Right lobe of liver (tissue), 6 donors: ENCODE measurements at regions not wholly inside any gene's neighbourhood (a gene's known extent, or its start where the extent isn't known, plus 50 kb on each side); places are given as distances from the start of the nearest gene placed in this dataset.

Experiments used
- ATAC-seq, 4 donors: fragments of 200-7000 bp; cut with Tn5 transposase; one replicate each; pipeline ENCODE4 v1.9.1; 2020; ENCODE audit warnings: mild to moderate bottlenecking in 4 of 4, moderate library complexity in 4 of 4
- DNase-seq, 3 donors: peaks; one replicate each; pipeline ENCODE4 v3.0.0-alpha.2; 2020
- H3K27ac ChIP-seq, 3 donors: fragments of 200-600 bp; one replicate each; pipeline ENCODE4 v1.8.0; 2022
- H3K27me3 ChIP-seq, 2 donors: fragments of 200-600 bp; one replicate each; pipeline ENCODE4 v1.8.0; 2022
- H3K36me3 ChIP-seq, 4 donors: fragments of 200-600 bp; sonication (generic) in 1 of 4; one replicate each; pipeline versions ENCODE4 v1.5.1 to v1.8.0; 2017 to 2022; ENCODE audit warnings: control low read depth in 1 of 4
- H3K4me1 ChIP-seq, 4 donors: fragments of 200-600 bp; sonication (generic) in 1 of 4; one replicate each; pipeline versions ENCODE4 v1.5.1 to v1.8.0; 2017 to 2022; ENCODE audit warnings: control low read depth in 1 of 4
- H3K4me3 ChIP-seq, 3 donors: fragments of 200-600 bp; one replicate each; pipeline ENCODE4 v1.8.0; 2022
- H3K9me3 ChIP-seq, 4 donors: fragments of 200-600 bp; sonication (generic) in 1 of 4; one replicate each; pipeline versions ENCODE4 v1.5.1 to v1.8.0; 2017 to 2022; ENCODE audit warnings: control low read depth in 1 of 4
- POLR2A ChIP-seq: fragments of 450-650 bp; IDR thresholded peaks from one replicate; pipeline ENCODE4 v1.6.1; 2017; ENCODE audit warnings: antibody characterized with exemption, mild to moderate bottlenecking
- WGBS: methylation state at CpG from one replicate; pipeline ENCODE4 v1.1.6; 2018; ENCODE audit warnings: low coverage, low lambda C conversion rate; ENCODE audit not compliant: insufficient coverage; ENCODE audit errors: missing lambda C conversion rate; 5-methylcytosine and 5-hydroxymethylcytosine counted together
- intact Hi-C, 2 donors: fragments of 100-400 bp; cut with DNase I; formaldehyde crosslinking; loops; one replicate each; pipeline versions ENCODE4 v1.11.2 to v1.14.1; 2022
- TF ChIP-seq, protein P1 (sequence below), 4 donors: fragments of 200-600 bp in 3 of 4; fragments of 450-650 bp in 1 of 4; IDR thresholded peaks; one replicate each; pipeline versions ENCODE4 v1.5.1 to v1.8.0; 2016 to 2022; ENCODE audit warnings: antibody characterized with exemption in 4 of 4, mild to moderate bottlenecking in 2 of 4
- donor health status: DM: no; HTN: yes; CAD: no.
- donor health status: DM: no; HTN: no; CAD: no.
- donor health status: DM: no; HTN: no; CAD: no.
- donor health status: DM: no; HTN: yes; CAD: no.
- donor health status: DM: no; HTN: yes; CAD: no.

DNA sequence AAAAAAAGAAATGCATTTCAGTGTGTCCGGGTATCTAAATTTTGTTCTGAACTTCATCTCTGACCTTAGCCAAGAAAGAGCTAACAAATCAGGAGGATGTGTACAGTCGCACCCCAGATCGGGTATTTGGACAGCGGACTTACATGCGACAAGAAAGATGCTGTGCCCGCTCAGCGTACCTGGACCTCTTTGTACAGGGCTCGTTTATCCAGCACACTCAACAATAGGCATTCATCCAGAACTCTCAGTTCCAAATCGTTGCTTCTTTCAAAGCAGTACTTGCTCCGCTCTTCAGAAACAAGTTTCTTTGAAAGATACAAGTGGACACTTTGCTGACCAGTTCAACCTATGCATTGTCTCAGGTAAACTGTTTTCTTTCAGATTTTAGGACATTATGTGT, 191.7 kb downstream of the LY86 start:
- Histone ChIP-seq H3K36me3 (no peaks in the 10 kb centered on the region), H3K27me3 (no peaks in the 10 kb centered on the region), H3K4me1 (peaks cover 0 to 9% (median 0%) of the 10 kb centered on the region in 4 donors), H3K27ac (no peak overlapping the region), H3K9me3 (no peaks in the 10 kb centered on the region), H3K4me3 (no peak overlapping the region)
- no peak for TF ChIP-seq POLR2A
- TF ChIP-seq, protein P1, sequence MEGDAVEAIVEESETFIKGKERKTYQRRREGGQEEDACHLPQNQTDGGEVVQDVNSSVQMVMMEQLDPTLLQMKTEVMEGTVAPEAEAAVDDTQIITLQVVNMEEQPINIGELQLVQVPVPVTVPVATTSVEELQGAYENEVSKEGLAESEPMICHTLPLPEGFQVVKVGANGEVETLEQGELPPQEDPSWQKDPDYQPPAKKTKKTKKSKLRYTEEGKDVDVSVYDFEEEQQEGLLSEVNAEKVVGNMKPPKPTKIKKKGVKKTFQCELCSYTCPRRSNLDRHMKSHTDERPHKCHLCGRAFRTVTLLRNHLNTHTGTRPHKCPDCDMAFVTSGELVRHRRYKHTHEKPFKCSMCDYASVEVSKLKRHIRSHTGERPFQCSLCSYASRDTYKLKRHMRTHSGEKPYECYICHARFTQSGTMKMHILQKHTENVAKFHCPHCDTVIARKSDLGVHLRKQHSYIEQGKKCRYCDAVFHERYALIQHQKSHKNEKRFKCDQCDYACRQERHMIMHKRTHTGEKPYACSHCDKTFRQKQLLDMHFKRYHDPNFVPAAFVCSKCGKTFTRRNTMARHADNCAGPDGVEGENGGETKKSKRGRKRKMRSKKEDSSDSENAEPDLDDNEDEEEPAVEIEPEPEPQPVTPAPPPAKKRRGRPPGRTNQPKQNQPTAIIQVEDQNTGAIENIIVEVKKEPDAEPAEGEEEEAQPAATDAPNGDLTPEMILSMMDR (IDR thresholded peaks at IDR 0.05), result no peak
- ATAC-seq (no peak), DNase-seq (no peak)
- WGBS, result 89% methylated on average over 10 of the region's 10 CpGs
- intact Hi-C loops, result no loop called here

DNA sequence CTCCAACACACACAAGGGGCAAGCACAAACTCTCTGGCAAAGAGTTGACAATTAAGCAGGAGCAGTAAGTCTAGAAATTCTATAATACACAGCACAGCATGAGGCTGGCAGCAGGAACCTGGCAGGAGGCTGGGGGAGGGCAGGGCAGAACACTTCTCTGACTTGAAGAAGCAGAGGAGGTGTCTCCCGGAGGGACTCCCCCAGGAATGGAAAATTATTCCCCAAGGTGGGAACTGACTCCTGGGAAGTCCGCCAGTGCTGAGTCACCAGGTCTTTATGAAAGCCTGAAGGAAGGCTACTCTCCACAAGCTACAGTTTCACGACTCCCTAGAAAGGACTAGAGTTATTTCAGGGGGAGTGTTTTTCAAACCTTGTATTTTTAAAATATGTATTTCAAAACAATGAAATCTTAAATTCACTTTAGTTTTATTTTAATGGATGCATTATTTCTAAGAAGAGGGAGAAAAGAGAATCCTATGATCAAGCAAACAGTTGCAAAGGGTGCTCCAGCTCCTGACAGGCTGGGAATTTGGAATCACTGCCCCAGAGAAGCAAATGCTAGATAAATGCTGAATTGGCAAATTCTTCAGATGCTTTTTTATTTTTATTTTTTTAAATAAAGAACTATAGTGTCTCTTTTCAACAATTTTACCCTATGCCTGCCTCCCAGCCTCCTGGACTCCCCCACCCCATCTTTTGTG, 192.8 kb downstream of the LY86 start:
- Histone ChIP-seq H3K4me1 (peaks cover 0 to 11% (median 0%) of the 10 kb centered on the region in 4 donors), H3K9me3 (no peaks in the 10 kb centered on the region), H3K27ac (no peak overlapping the region), H3K4me3 (no peak overlapping the region), H3K36me3 (no peaks in the 10 kb centered on the region), H3K27me3 (no peaks in the 10 kb centered on the region)
- intact Hi-C loops, result no loop called here
- no peak for TF ChIP-seq POLR2A
- TF ChIP-seq, protein P1 (IDR thresholded peaks at IDR 0.05), result no peak
- 76% methylated on average over 3 of the region's 3 CpGs for WGBS
- ATAC-seq (no peak), DNase-seq (no peak)

- H3K27ac ChIP-seq, result no peak overlapping the region
- no peaks in the 10 kb centered on the region for H3K36me3 ChIP-seq
- H3K9me3 ChIP-seq, result no peaks in the 10 kb centered on the region
- H3K4me3 ChIP-seq, result no peak overlapping the region
- H3K27me3 ChIP-seq, result no peaks in the 10 kb centered on the region
- no peak for ATAC-seq
- peaks cover 0 to 11% (median 0%) of the 10 kb centered on the region in 4 donors for H3K4me1 ChIP-seq
- no peak for TF ChIP-seq POLR2A
- TF ChIP-seq, protein P1 (IDR thresholded peaks at IDR 0.05), result no peak
- intact Hi-C loops, result no loop called here
- no peak for DNase-seq
Measured at GRCh38 chr6:6781873-6782227, 193.3 kb downstream of the LY86 start.

- intact Hi-C loops, result no loop called here
- H3K4me3 ChIP-seq, result no peak overlapping the region
- no peaks in the 10 kb centered on the region for H3K9me3 ChIP-seq
- H3K4me1 ChIP-seq, result peaks cover 0 to 11% (median 0%) of the 10 kb centered on the region in 4 donors
- H3K36me3 ChIP-seq, result no peaks in the 10 kb centered on the region
- no peak overlapping the region for H3K27ac ChIP-seq
- no peak for DNase-seq
- no peaks in the 10 kb centered on the region for H3K27me3 ChIP-seq
- no peak for ATAC-seq
- TF ChIP-seq, protein P1 (IDR thresholded peaks at IDR 0.05), result no peak
- no peak for TF ChIP-seq POLR2A
- WGBS, result 95% methylated on average over 2 of the region's 2 CpGs
Measured at GRCh38 chr6:6783721-6784120, 195.2 kb downstream of the LY86 start.
